ENCODE measurements at regions not wholly inside any gene's neighbourhood (a gene's known extent, or its start where the extent isn't known, plus 50 kb on each side); places are given as distances from the start of the nearest gene placed in this dataset.

DNA sequence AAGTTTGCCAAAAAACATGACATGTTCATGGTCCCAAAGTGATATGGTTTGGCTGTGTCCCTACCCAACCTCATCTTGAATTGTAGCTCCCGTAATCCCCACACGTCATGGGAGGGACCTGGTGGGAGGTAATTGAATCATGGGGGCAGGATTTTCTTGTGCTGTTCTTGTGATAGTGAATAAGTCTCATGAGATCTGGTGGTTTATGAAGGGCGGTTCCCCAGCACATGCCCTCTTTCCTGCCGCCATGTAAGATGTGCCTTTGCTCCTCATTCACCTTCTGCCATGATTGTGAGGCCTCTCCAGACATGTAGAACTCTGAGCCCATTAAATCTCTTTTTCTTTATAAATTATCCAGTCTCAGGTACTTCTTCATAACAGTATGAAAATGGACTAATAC lies 322.1 kb downstream of the MED10 start:
- no peak for TF ChIP-seq EZH2phosphoT487 (IDR thresholded peaks at IDR 0.05; ENCODE audit: low read length)
- TF ChIP-seq, protein P1, sequence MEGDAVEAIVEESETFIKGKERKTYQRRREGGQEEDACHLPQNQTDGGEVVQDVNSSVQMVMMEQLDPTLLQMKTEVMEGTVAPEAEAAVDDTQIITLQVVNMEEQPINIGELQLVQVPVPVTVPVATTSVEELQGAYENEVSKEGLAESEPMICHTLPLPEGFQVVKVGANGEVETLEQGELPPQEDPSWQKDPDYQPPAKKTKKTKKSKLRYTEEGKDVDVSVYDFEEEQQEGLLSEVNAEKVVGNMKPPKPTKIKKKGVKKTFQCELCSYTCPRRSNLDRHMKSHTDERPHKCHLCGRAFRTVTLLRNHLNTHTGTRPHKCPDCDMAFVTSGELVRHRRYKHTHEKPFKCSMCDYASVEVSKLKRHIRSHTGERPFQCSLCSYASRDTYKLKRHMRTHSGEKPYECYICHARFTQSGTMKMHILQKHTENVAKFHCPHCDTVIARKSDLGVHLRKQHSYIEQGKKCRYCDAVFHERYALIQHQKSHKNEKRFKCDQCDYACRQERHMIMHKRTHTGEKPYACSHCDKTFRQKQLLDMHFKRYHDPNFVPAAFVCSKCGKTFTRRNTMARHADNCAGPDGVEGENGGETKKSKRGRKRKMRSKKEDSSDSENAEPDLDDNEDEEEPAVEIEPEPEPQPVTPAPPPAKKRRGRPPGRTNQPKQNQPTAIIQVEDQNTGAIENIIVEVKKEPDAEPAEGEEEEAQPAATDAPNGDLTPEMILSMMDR (IDR thresholded peaks at IDR 0.05; ENCODE audit: low read length) = no peak

Measured in MM.1S (cell line).